ENCODE measurements at regions not wholly inside any gene's neighbourhood (a gene's known extent, or its start where the extent isn't known, plus 50 kb on each side); places are given as distances from the start of the nearest gene placed in this dataset.

DNA sequence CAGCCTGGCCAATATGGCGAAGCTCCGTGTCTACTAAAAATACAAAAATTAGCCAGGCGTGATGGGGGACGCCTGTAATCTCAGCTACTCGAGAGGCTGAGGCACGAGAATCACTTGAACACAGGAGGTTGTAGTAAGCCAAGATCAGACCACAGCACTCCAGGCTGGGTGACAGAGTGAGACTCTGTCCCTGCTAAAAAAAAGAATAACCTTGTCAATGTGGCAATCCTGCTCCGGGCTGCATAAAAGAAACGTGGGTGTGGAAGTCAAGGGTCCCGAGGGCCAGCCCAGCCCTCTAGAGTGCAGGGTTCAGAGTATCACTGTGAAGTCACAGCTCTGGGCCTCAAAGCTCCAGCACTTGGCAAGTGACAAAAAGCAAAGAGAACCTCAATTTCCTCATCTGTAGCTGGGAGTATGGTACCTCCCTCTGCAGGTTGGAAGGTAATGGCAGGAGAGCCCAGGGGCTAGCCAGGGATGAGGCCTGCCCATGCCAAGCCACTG is 73.5 kb upstream of the IQSEC1 start:
- SMC1A ChIA-PET (ENCODE audit: uncharacterized antibody, unreplicated experiment), result interaction anchor here (0.6 kb wide), 1 partner anchor 83 kb away, joined by 3 read pairs; no protein-coding TSS in a partner anchor
- Histone ChIP-seq H3K4me3 (no peak overlapping the region), H3K9me3 (replicated peaks; ENCODE audit: control insufficient read depth, insufficient read depth, low read length) (no peaks in the 10 kb centered on the region; the same call in 2 of the 3 replicates), H2AFZ (ENCODE audit: control insufficient read depth, low read depth, low read length) (no peak overlapping the region), H3K4me1 (ENCODE audit: control insufficient read depth, insufficient read depth, low read length) (no peaks in the 10 kb centered on the region), H3K36me3 (ENCODE audit: control insufficient read depth in 2 of 2, insufficient read depth in 2 of 2, low read length in 1 of 2) (no peaks in the 10 kb centered on the region), H4K20me1 (ENCODE audit: control insufficient read depth, insufficient read depth) (no peaks in the 10 kb centered on the region), H3K4me2 (ENCODE audit: control insufficient read depth, insufficient read depth) (no peak overlapping the region), H3K9ac (ENCODE audit: control insufficient read depth, insufficient read depth, low read length) (no peak overlapping the region), H3K27ac (ENCODE audit: control insufficient read depth, insufficient read depth) (no peak overlapping the region), H3K27me3 (replicated peaks in 1 of 2; ENCODE audit: control insufficient read depth in 2 of 2, insufficient read depth in 2 of 2, low read length in 1 of 2) (no peaks in the 10 kb centered on the region), H3K79me2 (ENCODE audit: control insufficient read depth, insufficient read depth, low read length) (no peaks in the 10 kb centered on the region)
- intact Hi-C loops (cut with micrococcal nuclease; ENCODE audit: unreplicated experiment) (no loop called here), in situ Hi-C loops (cut with MboI) (no loop called here)
- no TSS peak for BruUV-seq (replicated peaks)
- CTCF ChIA-PET, result interaction anchor here (1.1 to 2.3 kb wide), 2 partner anchors 306 to 315 kb away, joined by 5 to 16 read pairs; no protein-coding TSS in a partner anchor
- WGBS (ENCODE audit: insufficient coverage, insufficient replicate concordance, low lambda C conversion rate, missing lambda C conversion rate), result 18% methylated on average over 9 of the region's 9 CpGs
- DNase-seq (ENCODE audit: low read depth, low spot score) (no peak), FAIRE-seq (no peak), ATAC-seq (no peak)
- RAD21 ChIA-PET (ENCODE audit: unreplicated experiment), result interaction anchor here (0.9 kb wide), 1 partner anchor 305 kb away, joined by 3 read pairs; no protein-coding TSS in a partner anchor
- POLR2A ChIA-PET, result no interaction called here
- TF ChIP-seq BACH1 (IDR thresholded peaks at IDR 0.05; ENCODE audit: borderline replicate concordance) (no peak), TCF3 (IDR thresholded peaks at IDR 0.05; ENCODE audit: borderline replicate concordance, insufficient read depth, low read depth, low read length) (no peak), PAX5 (IDR thresholded peaks at IDR 0.05; ENCODE audit: borderline replicate concordance, low read depth, low read length) (no peak), TARDBP (IDR thresholded peaks at IDR 0.05; ENCODE audit: borderline replicate concordance) (no peak), HDAC6 (IDR thresholded peaks at IDR 0.05; ENCODE audit: unreplicated experiment) (no peak), WRNIP1 (IDR thresholded peaks at IDR 0.05; ENCODE audit: borderline replicate concordance, low read depth, low read length) (no peak), ESRRA (IDR thresholded peaks at IDR 0.05; ENCODE audit: low read length) (no peak), NR2F1 (conservative IDR thresholded peaks at IDR 0.05) (no peak), JUNB (IDR thresholded peaks at IDR 0.05) (no peak), RAD51 (IDR thresholded peaks at IDR 0.05) (no peak), YY1 (IDR thresholded peaks at IDR 0.05; ENCODE audit: low read depth, low read length) (no peak), GABPA (IDR thresholded peaks at IDR 0.05; ENCODE audit: low read depth) (no peak)
- TF ChIP-seq, protein P1, sequence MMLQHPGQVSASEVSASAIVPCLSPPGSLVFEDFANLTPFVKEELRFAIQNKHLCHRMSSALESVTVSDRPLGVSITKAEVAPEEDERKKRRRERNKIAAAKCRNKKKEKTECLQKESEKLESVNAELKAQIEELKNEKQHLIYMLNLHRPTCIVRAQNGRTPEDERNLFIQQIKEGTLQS (IDR thresholded peaks at IDR 0.05; ENCODE audit: borderline replicate concordance, extremely low read depth, low read depth, low read length), result no peak
- TF ChIP-seq, protein P2, sequence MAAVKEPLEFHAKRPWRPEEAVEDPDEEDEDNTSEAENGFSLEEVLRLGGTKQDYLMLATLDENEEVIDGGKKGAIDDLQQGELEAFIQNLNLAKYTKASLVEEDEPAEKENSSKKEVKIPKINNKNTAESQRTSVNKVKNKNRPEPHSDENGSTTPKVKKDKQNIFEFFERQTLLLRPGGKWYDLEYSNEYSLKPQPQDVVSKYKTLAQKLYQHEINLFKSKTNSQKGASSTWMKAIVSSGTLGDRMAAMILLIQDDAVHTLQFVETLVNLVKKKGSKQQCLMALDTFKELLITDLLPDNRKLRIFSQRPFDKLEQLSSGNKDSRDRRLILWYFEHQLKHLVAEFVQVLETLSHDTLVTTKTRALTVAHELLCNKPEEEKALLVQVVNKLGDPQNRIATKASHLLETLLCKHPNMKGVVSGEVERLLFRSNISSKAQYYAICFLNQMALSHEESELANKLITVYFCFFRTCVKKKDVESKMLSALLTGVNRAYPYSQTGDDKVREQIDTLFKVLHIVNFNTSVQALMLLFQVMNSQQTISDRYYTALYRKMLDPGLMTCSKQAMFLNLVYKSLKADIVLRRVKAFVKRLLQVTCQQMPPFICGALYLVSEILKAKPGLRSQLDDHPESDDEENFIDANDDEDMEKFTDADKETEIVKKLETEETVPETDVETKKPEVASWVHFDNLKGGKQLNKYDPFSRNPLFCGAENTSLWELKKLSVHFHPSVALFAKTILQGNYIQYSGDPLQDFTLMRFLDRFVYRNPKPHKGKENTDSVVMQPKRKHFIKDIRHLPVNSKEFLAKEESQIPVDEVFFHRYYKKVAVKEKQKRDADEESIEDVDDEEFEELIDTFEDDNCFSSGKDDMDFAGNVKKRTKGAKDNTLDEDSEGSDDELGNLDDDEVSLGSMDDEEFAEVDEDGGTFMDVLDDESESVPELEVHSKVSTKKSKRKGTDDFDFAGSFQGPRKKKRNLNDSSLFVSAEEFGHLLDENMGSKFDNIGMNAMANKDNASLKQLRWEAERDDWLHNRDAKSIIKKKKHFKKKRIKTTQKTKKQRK (IDR thresholded peaks at IDR 0.05; ENCODE audit: low read depth, low read length), result no peak
- TF ChIP-seq, protein P3, sequence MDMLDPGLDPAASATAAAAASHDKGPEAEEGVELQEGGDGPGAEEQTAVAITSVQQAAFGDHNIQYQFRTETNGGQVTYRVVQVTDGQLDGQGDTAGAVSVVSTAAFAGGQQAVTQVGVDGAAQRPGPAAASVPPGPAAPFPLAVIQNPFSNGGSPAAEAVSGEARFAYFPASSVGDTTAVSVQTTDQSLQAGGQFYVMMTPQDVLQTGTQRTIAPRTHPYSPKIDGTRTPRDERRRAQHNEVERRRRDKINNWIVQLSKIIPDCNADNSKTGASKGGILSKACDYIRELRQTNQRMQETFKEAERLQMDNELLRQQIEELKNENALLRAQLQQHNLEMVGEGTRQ (IDR thresholded peaks at IDR 0.05; ENCODE audit: borderline replicate concordance, low read depth, low read length), result no peak
- TF ChIP-seq, protein P4, sequence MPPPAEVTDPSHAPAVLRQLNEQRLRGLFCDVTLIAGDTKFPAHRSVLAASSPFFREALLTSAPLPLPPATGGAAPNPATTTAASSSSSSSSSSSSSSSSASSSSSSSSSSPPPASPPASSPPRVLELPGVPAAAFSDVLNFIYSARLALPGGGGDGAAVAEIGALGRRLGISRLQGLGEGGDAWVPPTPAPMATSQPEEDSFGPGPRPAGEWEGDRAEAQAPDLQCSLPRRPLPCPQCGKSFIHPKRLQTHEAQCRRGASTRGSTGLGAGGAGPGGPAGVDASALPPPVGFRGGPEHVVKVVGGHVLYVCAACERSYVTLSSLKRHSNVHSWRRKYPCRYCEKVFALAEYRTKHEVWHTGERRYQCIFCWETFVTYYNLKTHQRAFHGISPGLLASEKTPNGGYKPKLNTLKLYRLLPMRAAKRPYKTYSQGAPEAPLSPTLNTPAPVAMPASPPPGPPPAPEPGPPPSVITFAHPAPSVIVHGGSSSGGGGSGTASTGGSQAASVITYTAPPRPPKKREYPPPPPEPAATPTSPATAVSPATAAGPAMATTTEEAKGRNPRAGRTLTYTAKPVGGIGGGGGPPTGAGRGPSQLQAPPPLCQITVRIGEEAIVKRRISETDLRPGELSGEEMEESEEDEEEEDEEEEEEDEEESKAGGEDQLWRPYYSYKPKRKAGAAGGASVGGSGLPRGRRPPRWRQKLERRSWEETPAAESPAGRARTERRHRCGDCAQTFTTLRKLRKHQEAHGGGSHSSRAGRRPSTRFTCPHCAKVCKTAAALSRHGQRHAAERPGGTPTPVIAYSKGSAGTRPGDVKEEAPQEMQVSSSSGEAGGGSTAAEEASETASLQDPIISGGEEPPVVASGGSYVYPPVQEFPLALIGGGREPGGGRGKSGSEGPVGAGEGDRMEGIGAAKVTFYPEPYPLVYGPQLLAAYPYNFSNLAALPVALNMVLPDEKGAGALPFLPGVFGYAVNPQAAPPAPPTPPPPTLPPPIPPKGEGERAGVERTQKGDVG (CRISPR knock-in tag; IDR thresholded peaks at IDR 0.05), result no peak
